AG04450 (cell line): ENCODE measurements at regions not wholly inside any gene's neighbourhood (a gene's known extent, or its start where the extent isn't known, plus 50 kb on each side); places are given as distances from the start of the nearest gene placed in this dataset.

Experiments
- CTCF ChIA-PET: fragments of 300-600, 350-600 bp; formaldehyde crosslinking; extraction: SDS; loops from one replicate; lab custom pipeline; 2022; ENCODE audit warnings: antibody characterized with exemption, inconsistent platforms; lab: Charles Lee
- POLR2A ChIA-PET: fragments of 350-600 bp; formaldehyde crosslinking; extraction: SDS; loops from one replicate; lab custom pipeline; 2021; ENCODE audit warnings: antibody characterized with exemption, inconsistent platforms; lab: Yijun Ruan, JAX
- DNase-seq: peaks from one replicate; pipeline ENCODE4 v3.0.0-alpha.2; 2011; ENCODE audit warnings: low read depth, low spot score
- H3K27ac ChIP-seq: one replicate; pipeline ENCODE4 v1.5.1; 2012; ENCODE audit warnings: low read depth, low read length, control low read depth
- H3K27me3 ChIP-seq: one replicate; pipeline ENCODE4 v1.6.0; 2012; ENCODE audit warnings: low read length; ENCODE audit not compliant: control insufficient read depth, insufficient read depth
- H3K4me3 ChIP-seq: 2 replicates; pipeline ENCODE4 v1.5.1; 2011; ENCODE audit warnings: mild to moderate bottlenecking, low read depth, low read length, control low read depth
- H3K9me3 ChIP-seq: 2 replicates; pipeline ENCODE4 v1.5.1; 2012; ENCODE audit warnings: low read length; ENCODE audit not compliant: control insufficient read depth, insufficient read depth
- CTCF ChIP-seq: IDR thresholded peaks from 2 replicates; pipeline ENCODE4 v1.5.1; 2011; ENCODE audit warnings: low read depth, low read length, control low read depth, inconsistent platforms

DNA sequence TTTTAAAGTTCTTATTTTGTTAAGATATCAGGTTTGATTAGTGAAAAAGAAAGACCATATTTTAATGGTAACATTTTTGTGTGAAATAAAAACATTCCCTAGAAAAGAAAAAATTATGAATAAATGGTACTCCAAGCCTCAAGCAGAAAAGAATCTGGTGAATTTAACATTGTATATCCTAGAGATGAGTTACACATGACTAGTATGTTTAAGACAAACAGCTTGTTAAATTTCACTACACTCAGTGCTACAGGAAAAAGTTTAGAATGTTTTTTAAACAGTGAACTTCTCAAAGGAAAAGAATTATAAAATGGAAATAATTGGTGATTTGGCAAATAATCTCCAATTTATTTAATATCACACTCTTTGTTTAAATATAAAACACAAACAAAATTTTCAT is 222.7 kb upstream of the MCHR2 start:
- ChIA-PET CTCF (no interaction called here), POLR2A (interaction anchor here (1.4 to 1.5 kb wide), 2 partner anchors 14 to 131 kb away, joined by 3 to 12 read pairs; no protein-coding TSS in a partner anchor)
- Histone ChIP-seq H3K9me3 (no peaks in the 10 kb centered on the region), H3K27ac (no peak overlapping the region), H3K27me3 (no peaks in the 10 kb centered on the region), H3K4me3 (no peak overlapping the region)
- no peak for TF ChIP-seq CTCF
- no peak for DNase-seq

- Histone ChIP-seq H3K27me3 (no peaks in the 10 kb centered on the region), H3K4me3 (no peak overlapping the region), H3K27ac (no peak overlapping the region), H3K9me3 (no peaks in the 10 kb centered on the region)
- ChIA-PET POLR2A (no interaction called here), CTCF (no interaction called here)
- no peak for TF ChIP-seq CTCF
- no peak for DNase-seq
These were observed 218.1 kb upstream of the MCHR2 start for GRCh38 chr6:100212131-100212530.

GRCh38 chr6:100210137-100211117 is 216.4 kb upstream of the MCHR2 start:
- H3K27me3 ChIP-seq, result no peaks in the 10 kb centered on the region
- no peak overlapping the region for H3K27ac ChIP-seq
- no peak for TF ChIP-seq CTCF
- POLR2A ChIA-PET, result no interaction called here
- no peak overlapping the region for H3K4me3 ChIP-seq
- no peak for DNase-seq
- CTCF ChIA-PET, result interaction anchor here (0.8 kb wide), 1 partner anchor 34 kb away, joined by 3 read pairs; no protein-coding TSS in a partner anchor
- H3K9me3 ChIP-seq, result no peaks in the 10 kb centered on the region

GRCh38 chr6:100209323-100210136 is 215.5 kb upstream of the MCHR2 start:
- no peaks in the 10 kb centered on the region for H3K27me3 ChIP-seq
- ChIA-PET CTCF (interaction anchor here (0.8 kb wide), 1 partner anchor 33 kb away, joined by 3 read pairs; no protein-coding TSS in a partner anchor), POLR2A (no interaction called here)
- no peak overlapping the region for H3K4me3 ChIP-seq
- DNase-seq, result no peak
- H3K9me3 ChIP-seq, result no peaks in the 10 kb centered on the region
- TF ChIP-seq CTCF, result no peak
- no peak overlapping the region for H3K27ac ChIP-seq
